GM12874 (cell line): ENCODE measurements at regions not wholly inside any gene's neighbourhood (a gene's known extent, or its start where the extent isn't known, plus 50 kb on each side); places are given as distances from the start of the nearest gene placed in this dataset.

Source experiments
- CTCF ChIP-seq: IDR thresholded peaks from 2 replicates; pipeline ENCODE4 v1.5.1; 2011; ENCODE audit warnings: low read depth, mild to moderate bottlenecking, control low read depth, low read length, moderate library complexity; ENCODE audit not compliant: insufficient read depth

GRCh38 chr2:66346231-66346664 lies 88.7 kb upstream of the MEIS1 start:
- no peak for TF ChIP-seq CTCF

GRCh38 chr2:66344087-66344663 lies 90.8 kb upstream of the MEIS1 start:
- TF ChIP-seq CTCF, result no peak

- no peak for TF ChIP-seq CTCF
Observed at GRCh38 chr2:66343259-66343658, 91.7 kb upstream of the MEIS1 start.

- TF ChIP-seq CTCF, result no peak
Observed at GRCh38 chr2:66340521-66340920, 94.4 kb upstream of the MEIS1 start.

DNA sequence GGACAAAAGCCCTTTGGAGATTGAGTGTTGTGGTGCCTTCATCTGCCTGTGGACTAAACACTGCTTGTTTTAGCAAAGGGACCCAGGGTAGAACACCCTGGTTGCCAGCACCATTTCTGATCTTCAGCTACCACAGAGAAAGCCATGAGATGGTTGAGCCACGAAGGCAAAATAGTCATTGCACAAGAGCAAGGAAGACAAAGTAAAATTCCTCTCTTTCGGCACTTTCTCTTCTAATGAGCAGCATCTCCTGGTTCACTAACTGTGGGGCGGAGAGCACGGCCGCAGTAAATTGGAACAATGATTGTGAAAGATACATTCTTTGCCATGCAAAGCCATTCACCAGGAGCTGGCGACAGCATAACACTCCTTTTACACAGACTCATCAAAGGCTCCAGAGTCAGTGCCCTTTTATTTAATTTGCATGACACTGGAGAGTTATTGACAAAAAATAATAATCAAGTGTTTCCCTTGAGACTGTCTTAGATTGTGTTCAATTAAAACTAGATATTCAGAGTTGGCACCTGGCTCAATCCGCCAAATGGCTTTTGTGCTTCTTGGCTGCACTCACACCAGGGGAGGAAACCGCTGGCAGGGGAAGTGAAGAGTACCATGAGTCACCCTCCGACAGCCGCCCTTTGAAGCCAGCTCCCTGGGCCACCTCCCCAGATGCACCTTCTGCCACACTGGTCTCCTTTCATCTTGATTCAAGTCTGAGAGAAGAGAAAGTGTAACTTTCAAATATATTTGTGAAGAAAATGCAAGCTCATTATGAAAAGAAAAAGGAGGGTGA lies 100.5 kb upstream of the MEIS1 start:
- no peak for TF ChIP-seq CTCF

DNA sequence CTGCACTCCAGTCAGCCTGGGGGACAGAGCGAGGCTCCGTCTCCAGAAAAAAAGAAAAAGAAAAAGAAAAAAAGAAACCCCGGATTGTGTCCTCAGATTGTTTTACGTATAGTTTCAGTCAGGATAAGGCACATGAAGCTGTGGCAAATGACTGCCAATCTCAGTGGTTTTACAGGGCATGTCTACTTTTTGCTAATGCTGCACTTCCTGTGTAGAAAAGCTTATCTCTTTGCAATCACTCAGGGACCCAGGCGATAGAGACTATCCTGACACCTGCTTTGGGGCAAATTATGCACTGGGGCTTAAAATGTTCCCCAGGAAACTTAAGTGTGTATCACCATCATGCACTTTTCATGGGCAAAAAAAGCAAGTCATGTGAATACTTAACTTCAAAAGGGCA lies 103.7 kb upstream of the MEIS1 start:
- no peak for TF ChIP-seq CTCF

GRCh38 chr2:66329081-66329605 lies 105.8 kb upstream of the MEIS1 start:
- no peak for TF ChIP-seq CTCF
